GM12892 (cell line): ENCODE measurements at regions not wholly inside any gene's neighbourhood (a gene's known extent, or its start where the extent isn't known, plus 50 kb on each side); places are given as distances from the start of the nearest gene placed in this dataset.

Experiments used
- DNase-seq: peaks from one replicate; pipeline ENCODE4 v3.0.0; 2011; ENCODE audit not compliant: insufficient read length
- FAIRE-seq: peaks from 2 replicates; lab custom pipeline; 2011; peaks lifted over from hg19 to GRCh38; lab: Jason Lieb, UNC
- POLR2A ChIP-seq: IDR thresholded peaks from 2 replicates; pipeline ENCODE4 v1.6.1; 2011; ENCODE audit warnings: low read depth, low read length, control low read depth
- POLR2AphosphoS5 ChIP-seq: IDR thresholded peaks from 2 replicates; pipeline ENCODE4 v1.6.1; 2011; ENCODE audit warnings: low read depth, low read length, control low read depth
- TAF1 ChIP-seq: IDR thresholded peaks from 2 replicates; pipeline ENCODE4 v1.6.1; 2011; ENCODE audit warnings: low read depth, mild to moderate bottlenecking, control low read depth, low read length, borderline replicate concordance

GRCh38 chr1:87733386-87733785, 404.7 kb downstream of the LMO4 start:
- no peak for FAIRE-seq

GRCh38 chr1:87735750-87736149, 407.1 kb downstream of the LMO4 start:
- no peak for TF ChIP-seq POLR2AphosphoS5
- no peak for TF ChIP-seq TAF1
- no peak for TF ChIP-seq POLR2A
- no peak for FAIRE-seq
- no peak for DNase-seq

More at GRCh38 chr1:87733386-87733785, 404.7 kb downstream of the LMO4 start:
- no peak for TF ChIP-seq POLR2AphosphoS5
- TF ChIP-seq POLR2A = no peak
- TF ChIP-seq TAF1 = no peak
- no peak for DNase-seq

DNA sequence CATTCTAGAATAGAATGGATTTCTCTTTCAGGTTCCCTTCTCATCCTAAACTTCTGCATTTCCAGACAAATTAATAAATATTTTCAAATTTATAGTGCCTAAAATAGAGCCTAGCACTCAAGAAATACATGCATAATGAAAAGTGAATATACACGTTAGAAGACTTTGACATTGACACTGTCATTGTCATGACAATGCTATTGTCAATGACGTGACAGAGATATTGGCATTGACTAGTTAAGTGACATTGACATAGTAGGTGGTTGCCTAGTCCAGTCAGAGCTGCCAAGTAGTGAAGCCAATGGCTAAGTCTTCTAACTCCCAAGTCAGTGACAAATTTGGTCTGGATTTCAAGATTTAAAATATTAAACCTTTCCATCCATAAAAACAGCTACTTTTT, 410.5 kb downstream of the LMO4 start:
- no peak for FAIRE-seq

DNA sequence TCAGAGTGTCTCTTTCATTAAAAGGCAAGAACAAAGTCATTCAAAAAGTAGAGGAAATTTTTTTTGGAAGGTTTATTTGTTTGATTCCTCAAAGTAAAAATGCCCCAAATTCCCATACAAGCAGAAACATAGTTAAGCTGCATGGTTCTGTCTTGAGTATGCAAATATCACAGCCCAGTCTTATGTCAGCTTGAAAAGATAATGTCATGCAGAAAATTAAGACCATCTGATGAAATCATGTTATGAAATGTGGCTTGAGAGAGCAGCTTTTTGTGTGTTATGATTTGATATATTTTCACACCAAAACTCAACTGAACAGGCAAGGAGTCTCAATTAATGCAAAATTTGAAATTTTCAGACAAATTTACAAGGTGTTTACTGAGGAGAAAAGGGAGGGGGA, 411.0 kb downstream of the LMO4 start:
- no peak for FAIRE-seq
- DNase-seq = no peak
- TF ChIP-seq POLR2A = no peak
- no peak for TF ChIP-seq POLR2AphosphoS5
- no peak for TF ChIP-seq TAF1

More for the DNA sequence above, 410.5 kb downstream of the LMO4 start:
- no peak for DNase-seq
- TF ChIP-seq TAF1 = no peak
- TF ChIP-seq POLR2A = no peak
- no peak for TF ChIP-seq POLR2AphosphoS5

GRCh38 chr1:87743256-87743655, 414.6 kb downstream of the LMO4 start:
- DNase-seq (no peak), FAIRE-seq (no peak)
- no peak for TF ChIP-seq POLR2A
- TF ChIP-seq POLR2AphosphoS5 = no peak
- TF ChIP-seq TAF1 = no peak

DNA sequence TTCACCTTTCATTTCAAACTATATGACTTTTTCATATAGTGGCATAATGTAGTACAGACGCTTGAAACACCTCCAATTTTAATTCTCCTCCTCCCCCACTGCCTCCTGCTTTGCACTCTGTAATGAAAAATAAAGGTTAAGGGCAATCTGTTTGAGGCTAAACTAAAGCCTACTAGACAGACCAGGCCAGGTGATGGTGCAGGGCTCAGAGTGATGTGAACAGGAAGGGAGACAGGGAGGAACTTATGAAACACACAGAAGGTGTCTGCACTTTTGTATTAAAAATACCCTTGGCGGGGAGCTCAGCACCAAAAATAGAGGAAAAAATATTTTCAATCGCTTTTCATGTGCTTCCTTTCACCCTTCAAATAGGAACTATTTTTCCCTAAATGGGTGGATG, 415.4 kb downstream of the LMO4 start:
- FAIRE-seq (no peak), DNase-seq (no peak)
- TF ChIP-seq POLR2AphosphoS5 = no peak
- TF ChIP-seq TAF1 = no peak
- TF ChIP-seq POLR2A = no peak

GRCh38 chr1:87744763-87745162, 416.1 kb downstream of the LMO4 start:
- FAIRE-seq (no peak), DNase-seq (no peak)
- TF ChIP-seq POLR2A = no peak
- TF ChIP-seq POLR2AphosphoS5 = no peak
- no peak for TF ChIP-seq TAF1

- FAIRE-seq = no peak
- no peak for TF ChIP-seq TAF1
- TF ChIP-seq POLR2AphosphoS5 = no peak
- no peak for TF ChIP-seq POLR2A
- no peak for DNase-seq
These were observed 424.7 kb downstream of the LMO4 start for GRCh38 chr1:87753366-87753765.

- DNase-seq (no peak), FAIRE-seq (no peak)
- no peak for TF ChIP-seq POLR2AphosphoS5
- no peak for TF ChIP-seq POLR2A
- no peak for TF ChIP-seq TAF1
These were observed 425.5 kb downstream of the LMO4 start for GRCh38 chr1:87754139-87754538.

- DNase-seq (no peak), FAIRE-seq (no peak)
- TF ChIP-seq POLR2A (no peak), POLR2AphosphoS5 (no peak), TAF1 (no peak)
These were observed 429.0 kb downstream of the LMO4 start for GRCh38 chr1:87757676-87758075.

DNA sequence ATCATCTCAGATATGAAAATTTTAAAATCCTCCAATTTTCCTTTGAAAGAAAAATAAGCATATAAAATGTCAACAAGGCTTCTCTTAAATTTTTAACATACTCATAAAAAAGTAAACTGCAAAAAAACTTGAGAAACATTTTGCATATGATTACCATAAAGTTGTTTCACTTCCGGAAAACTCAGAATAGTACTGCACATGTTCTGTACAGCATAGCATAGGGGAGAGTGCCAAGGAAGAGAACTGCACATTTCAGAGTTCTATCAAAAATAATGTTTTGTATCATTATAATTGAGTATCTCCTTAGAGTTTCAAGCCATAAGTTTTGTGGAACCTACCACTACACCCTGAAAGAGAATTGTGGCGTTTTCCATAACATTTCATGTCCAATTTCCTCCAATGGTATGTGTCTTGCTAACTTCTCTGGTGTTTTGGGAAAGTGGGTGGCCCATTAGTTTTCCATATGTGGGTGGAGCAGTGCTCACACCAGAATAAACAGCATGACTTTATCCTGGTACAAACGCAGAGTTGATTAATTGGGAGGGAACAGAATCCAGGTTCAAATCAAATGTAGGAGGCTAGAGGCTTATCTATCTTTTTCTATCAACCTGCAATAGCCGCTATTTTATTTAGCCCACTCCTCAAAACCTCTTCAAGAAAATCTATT, 430.9 kb downstream of the LMO4 start:
- no peak for TF ChIP-seq TAF1
- no peak for TF ChIP-seq POLR2AphosphoS5
- TF ChIP-seq POLR2A = no peak
- FAIRE-seq (no peak), DNase-seq (no peak)

DNA sequence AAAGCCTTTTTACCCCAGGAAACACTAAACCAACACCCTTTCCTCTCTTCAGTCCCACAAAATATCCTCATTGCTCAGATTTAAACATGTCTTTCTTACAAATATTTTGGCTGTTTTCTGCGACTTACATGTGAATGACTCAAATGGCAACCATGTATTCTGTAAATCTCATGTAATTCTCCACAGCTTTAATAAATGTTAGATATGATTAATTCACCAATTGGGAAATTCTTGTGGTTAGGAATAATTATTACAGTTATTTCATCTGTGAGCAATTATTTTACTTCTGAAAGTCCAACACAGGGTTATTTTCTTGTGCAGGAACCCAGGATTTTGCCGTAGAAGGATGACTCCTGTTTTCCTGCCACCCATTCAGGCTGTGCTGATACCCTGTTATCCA, 431.5 kb downstream of the LMO4 start:
- FAIRE-seq = no peak
- TF ChIP-seq TAF1 = no peak
- TF ChIP-seq POLR2A = no peak
- no peak for DNase-seq

DNA sequence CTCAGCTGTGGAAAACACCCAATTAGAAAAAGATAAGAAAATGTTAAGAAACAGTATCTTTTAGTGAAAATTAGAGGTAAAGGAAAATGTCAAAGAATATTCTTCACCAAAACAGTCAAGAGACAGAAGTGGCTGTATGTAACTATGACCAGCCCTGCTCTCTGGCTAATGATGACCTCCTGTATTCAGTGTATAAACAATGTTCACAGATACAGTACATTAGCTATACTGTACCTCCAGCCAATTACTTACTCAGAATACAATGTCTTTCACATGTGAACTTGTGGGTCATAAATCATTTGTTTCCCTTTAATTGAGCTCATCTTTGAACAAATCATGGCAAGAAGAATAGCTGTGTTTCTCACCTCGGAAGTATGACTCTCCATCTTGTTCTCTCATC, 432.0 kb downstream of the LMO4 start:
- no peak for DNase-seq
- TF ChIP-seq POLR2AphosphoS5 (no peak), TAF1 (no peak), POLR2A (no peak)
- FAIRE-seq = no peak
